Hematopoietic multipotent progenitor cell treated with erythropoietin and hydrocortisone succinate and interleukin-3 and kit ligand, for 15 days (in vitro differentiated cells): ENCODE measurements at regions not wholly inside any gene's neighbourhood (a gene's known extent, or its start where the extent isn't known, plus 50 kb on each side); places are given as distances from the start of the nearest gene placed in this dataset.

ENCODE experiments used
- DNase-seq: peaks from one replicate; pipeline ENCODE4 v3.0.0-alpha.2; 2015; ENCODE audit warnings: low spot score

DNA sequence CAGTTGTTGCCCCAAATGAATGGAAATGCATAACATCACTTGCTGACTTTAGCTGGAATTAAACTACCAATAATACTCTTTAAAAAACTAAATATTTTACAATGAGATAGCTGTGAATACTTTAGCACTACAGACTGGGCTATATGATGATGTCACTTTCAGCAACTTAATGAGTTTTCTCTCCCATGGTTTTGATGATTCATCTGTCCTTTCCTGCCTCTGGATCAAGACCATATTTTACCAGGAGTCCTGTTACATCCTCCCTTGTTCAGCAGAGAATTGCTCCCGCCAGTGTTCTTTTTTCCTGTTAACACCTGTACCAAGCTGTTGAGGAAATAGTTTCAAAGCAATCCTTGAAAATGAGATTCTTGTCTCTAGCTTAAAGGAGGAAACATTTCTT is 543.0 kb downstream of the SPRY1 start:
- no peak for DNase-seq

GRCh38 chr4:123940604-123941003 is 544.0 kb downstream of the SPRY1 start:
- no peak for DNase-seq

GRCh38 chr4:123941306-123941705 is 544.7 kb downstream of the SPRY1 start:
- no peak for DNase-seq

- no peak for DNase-seq
Measured at GRCh38 chr4:123943976-123944375, 547.4 kb downstream of the SPRY1 start.

DNA sequence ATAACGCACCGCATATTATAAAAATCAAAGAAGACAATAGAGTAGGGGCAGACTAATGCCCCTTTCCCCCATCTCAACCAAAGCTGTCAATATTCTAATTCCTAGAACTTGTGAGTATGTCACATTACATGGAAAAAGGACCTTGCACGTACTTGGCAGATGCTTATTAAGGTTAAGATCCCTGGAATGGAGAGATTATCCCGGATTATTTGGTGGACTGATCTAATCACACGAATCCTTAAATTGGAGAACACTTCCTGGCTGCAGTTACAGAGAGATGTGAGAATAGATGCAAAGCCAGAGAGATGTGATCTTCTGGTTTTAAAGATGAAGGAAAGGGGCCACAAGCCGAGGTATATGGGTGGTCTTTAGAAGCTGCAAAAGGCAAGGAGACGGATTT is 548.7 kb downstream of the SPRY1 start:
- DNase-seq: no peak

GRCh38 chr4:123950530-123950929 is 553.9 kb downstream of the SPRY1 start:
- DNase-seq: no peak

- no peak for DNase-seq
Measured at GRCh38 chr4:123952530-123953274, 556.1 kb downstream of the SPRY1 start.

- no peak for DNase-seq
Measured at GRCh38 chr4:123953566-123953965, 557.0 kb downstream of the SPRY1 start.

DNA sequence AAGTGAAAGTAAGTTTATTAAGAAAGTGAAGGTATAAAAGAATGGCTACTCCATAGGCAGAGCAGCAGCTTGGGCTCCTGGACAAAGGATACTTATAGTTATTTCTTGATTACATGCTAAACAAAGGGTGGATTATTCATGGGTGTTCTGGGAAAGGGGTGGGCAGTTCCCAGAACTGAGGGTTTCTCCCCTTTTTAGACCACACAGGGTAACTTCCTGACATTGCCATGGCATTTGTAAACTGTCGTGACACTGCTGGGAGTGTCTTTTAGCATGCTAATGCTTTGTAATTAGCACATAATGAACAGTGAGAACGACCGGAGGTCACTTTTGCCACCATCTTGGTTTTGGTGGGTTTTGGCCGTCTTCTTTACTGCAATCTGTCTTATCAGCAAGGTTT is 557.6 kb downstream of the SPRY1 start:
- no peak for DNase-seq

DNA sequence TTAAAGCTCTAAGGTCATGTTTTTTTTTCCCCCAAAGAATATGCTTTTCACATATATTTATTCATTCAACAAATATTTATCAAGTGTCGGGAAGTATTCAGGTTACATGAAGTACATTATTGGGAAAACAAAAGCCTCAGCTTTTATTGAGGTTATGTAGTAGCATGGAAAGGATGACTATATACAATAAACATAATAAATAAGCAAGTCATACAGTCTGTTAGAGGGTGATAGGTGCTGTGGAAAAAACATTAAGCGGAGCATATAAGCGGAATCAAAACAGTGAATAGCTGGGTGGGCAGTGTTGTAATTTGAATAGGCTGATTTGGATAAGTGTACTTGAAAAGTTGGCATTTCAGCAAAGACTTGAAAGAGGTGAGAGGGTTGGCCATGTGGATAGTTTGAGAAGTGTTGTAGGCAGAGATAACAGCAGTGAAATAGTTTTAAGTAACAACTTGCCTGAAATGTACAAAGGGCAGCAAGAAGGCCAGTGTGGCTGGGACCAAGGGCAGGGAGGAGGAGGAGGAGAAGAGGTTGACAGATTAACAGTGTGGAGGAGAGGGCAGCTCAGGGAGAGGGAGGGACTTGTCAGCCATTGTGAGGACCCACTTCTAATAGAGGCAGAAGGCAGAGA is 558.7 kb downstream of the SPRY1 start:
- no peak for DNase-seq

GRCh38 chr4:123956204-123956603 is 559.6 kb downstream of the SPRY1 start:
- no peak for DNase-seq

DNA sequence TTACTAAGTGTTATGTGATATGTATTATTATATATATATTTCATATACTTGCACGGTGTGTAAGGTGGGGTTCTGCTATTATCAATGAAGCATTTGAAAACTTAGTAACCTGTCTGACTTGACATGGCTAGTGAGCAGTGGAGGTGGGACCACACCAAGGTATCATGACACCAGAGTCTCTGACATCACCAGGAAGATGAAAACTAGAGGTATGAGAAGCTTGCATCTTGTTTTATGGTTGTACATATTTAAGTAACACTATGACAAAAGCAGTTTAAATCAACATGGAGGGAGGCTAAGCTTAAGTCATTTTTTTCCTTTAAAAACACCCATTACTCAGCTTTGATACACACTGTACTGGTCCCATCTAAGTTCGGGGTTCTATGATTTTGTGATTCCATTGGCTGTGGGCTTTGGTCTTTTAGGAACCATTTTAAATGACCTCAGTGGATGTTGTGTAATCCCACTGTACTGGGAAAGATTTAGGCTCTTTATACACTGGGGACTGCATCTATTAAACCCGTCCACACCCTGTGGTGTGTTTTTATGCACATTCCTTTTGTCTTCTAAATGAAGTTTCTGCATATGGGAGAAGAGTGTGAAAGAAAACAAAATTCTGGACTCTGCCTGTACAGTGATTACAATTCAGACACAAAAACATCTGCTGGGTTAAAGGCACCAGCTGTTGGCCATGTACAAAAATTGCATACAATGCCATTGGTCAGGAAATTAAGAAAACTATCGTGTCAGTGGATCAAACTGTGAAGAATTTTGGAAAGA is 570.6 kb downstream of the SPRY1 start:
- no peak for DNase-seq

DNA sequence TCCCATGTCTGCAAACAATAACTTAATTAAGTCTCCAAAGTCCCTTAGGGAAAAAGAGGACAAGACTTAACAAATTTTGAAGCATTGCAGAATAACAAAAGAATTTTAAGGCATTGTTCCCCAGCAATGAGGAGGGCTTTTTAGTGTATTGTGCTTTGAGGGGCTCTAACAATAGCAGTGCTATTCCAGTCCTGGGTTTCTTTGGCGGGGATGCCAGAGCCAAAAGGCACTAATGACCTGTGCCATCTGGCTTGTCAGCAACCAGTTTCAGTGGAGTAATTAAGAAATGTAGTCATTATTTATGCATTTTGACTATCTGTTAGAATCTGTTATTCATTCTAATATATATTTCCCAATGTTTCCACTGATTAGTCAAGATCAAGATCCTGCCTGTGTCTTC is 575.4 kb downstream of the SPRY1 start:
- no peak for DNase-seq

GRCh38 chr4:123974386-123975149 is 578.0 kb downstream of the SPRY1 start:
- DNase-seq: no peak

- DNase-seq: no peak
Measured at GRCh38 chr4:123976285-123976684, 579.7 kb downstream of the SPRY1 start.

DNA sequence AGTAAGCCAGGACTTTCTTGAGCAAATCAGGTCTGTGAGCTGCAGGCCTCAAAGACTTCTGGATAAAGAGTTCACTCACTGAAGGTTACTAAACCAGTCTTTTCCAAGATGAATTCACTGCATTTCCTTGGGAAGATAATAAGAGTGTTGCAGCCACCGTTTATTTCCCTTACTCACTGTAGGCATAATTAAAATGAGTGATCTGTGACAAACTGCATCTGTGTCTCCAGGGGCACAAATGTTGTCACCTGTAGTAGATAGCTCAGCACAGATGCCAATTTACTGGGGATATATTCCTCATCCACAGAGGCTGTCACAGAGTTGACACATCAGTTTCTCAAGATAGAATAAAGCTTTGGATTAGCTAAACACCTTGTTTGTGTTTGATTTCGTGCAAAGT is 580.2 kb downstream of the SPRY1 start:
- no peak for DNase-seq

DNA sequence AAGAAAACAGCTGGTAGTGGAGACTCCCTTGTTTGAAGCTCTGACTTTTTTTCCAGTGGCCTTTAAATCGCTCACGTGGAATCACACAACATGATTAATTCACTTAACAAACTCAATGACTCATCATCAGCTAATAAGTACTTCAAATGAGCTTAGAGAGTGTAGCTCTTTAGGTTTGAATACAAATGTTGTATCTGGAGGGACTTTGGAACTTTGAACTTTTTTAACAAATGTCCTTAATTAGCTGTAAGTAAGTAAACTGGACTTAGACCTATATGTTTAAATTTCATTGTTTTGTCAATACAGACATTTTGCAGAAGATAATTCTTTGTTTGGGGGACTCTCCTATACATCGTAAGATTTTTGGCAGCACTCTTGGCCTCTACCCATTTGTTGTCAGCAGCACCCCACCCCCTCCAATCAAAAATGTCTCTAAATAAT is 581.1 kb downstream of the SPRY1 start:
- DNase-seq: no peak

- DNase-seq: no peak
Measured at GRCh38 chr4:123978637-123979036, 582.0 kb downstream of the SPRY1 start.

- no peak for DNase-seq
Measured at GRCh38 chr4:123980736-123981300, 584.2 kb downstream of the SPRY1 start.

DNA sequence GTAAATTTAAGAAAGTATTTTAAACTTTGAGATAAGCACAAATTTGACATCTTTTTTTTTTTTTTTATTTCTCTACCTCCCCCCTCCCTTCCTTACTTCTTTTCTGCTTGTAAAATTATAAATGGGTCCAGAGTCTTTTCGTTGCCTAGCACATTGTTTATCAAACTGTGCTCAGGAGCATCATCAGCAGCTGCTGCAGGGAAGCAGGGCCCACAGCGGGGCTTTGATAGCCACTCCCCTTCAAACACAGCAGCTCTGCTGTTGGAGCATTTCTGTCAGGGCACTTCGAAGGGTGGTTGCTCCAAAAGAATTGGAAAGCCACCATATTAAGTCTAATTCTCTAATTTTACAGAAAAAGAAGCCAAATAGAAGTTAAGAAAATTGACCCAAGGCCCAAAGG is 588.3 kb downstream of the SPRY1 start:
- no peak for DNase-seq

DNA sequence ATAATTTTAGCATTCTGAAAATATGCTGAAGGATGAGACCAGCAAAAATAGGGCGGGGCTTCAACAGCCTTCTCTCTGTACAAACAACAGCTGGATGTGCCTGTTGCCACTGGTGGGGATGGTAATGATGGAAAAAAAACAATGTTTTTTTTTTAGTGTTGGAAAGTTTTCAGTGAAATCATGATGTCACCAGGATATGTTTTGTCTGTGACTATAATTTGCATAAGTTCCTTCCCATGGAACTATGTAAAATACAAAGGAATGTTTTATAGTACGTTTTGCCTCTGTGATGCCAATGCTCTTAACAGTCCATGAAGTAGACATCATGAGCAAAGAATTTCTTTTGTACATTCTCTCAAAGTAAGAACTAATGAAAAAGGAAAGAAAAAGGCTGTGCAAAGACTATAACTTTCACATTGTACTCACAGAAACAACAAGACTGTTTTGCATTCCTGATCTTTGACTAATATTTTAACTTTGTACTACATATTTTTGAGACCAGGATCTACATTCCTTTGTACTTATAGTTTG is 589.7 kb downstream of the SPRY1 start:
- no peak for DNase-seq

DNA sequence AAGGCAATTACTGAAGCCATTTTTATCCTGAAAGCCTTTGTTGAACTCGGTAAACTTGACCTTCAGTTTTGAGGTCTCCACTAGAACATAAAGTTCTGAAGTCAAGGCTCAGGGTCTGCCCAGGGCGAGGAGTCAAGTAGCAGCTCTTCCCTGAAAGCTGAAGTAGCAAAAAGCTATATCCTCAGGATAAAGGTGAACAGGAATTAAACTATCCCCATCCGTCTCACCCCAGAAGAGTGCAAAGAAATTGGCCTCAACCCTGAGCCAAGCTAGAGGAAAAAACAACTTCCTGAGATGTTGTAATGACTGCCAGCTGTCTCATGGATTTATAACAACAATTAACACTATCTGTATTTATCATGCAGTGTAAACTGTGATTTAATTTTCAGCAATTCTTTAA is 590.8 kb downstream of the SPRY1 start:
- no peak for DNase-seq
